Activated naive CD8-positive, alpha-beta T cell treated with anti-CD3 and anti-CD28 coated beads, Interleukin-2, amount 50 U/mL, for 24 hours (primary cell): ENCODE measurements at regions not wholly inside any gene's neighbourhood (a gene's known extent, or its start where the extent isn't known, plus 50 kb on each side); places are given as distances from the start of the nearest gene placed in this dataset.

ENCODE experiments used
- ATAC-seq: fragments of 150-1000 bp; cut with Tn5 transposase; one replicate; pipeline ENCODE4 v1.10.0; 2021
- DNase-seq: peaks from one replicate; pipeline ENCODE4 v3.0.0; 2021
- H3K27ac Mint-ChIP-seq: one replicate; pipeline ENCODE4 v1.8.0; 2021; ENCODE audit warnings: mild to moderate bottlenecking, mixed read lengths
- H3K27me3 Mint-ChIP-seq: one replicate; pipeline ENCODE4 v1.8.0; 2021; ENCODE audit warnings: mixed read lengths
- H3K36me3 Mint-ChIP-seq: one replicate; pipeline ENCODE4 v1.8.0; 2021; ENCODE audit warnings: low read depth, mixed read lengths
- H3K4me1 Mint-ChIP-seq: one replicate; pipeline ENCODE4 v1.8.0; 2021; ENCODE audit warnings: mixed read lengths
- H3K4me3 Mint-ChIP-seq: one replicate; pipeline ENCODE4 v1.8.0; 2021; ENCODE audit warnings: mild to moderate bottlenecking, moderate library complexity, mixed read lengths
- H3K9me3 Mint-ChIP-seq: one replicate; pipeline ENCODE4 v1.8.0; 2021; ENCODE audit warnings: mixed read lengths

GRCh38 chrX:134732152-134732551 lies 64.9 kb downstream of the PABIR2 start:
- Mint-ChIP-seq H3K27me3 (no peaks in the 10 kb centered on the region), H3K4me1 (no peaks in the 10 kb centered on the region), H3K27ac (no peak overlapping the region), H3K4me3 (no peak overlapping the region), H3K36me3 (no peaks in the 10 kb centered on the region), H3K9me3 (no peaks in the 10 kb centered on the region)
- DNase-seq (no peak), ATAC-seq (no peak)

- Mint-ChIP-seq H3K4me3 (no peak overlapping the region), H3K27me3 (peaks cover 2% of the 10 kb centered on the region), H3K27ac (no peak overlapping the region), H3K36me3 (no peaks in the 10 kb centered on the region), H3K9me3 (no peaks in the 10 kb centered on the region), H3K4me1 (no peaks in the 10 kb centered on the region)
- no peak for DNase-seq
- no peak for ATAC-seq
Observed at GRCh38 chrX:134727363-134727762, 69.1 kb upstream of the PLAC1 start.

- peaks cover 2% of the 10 kb centered on the region for H3K27me3 Mint-ChIP-seq
- no peak for DNase-seq
- no peak overlapping the region for H3K27ac Mint-ChIP-seq
- no peaks in the 10 kb centered on the region for H3K4me1 Mint-ChIP-seq
- H3K9me3 Mint-ChIP-seq, result no peaks in the 10 kb centered on the region
- no peak overlapping the region for H3K4me3 Mint-ChIP-seq
- H3K36me3 Mint-ChIP-seq, result no peaks in the 10 kb centered on the region
- ATAC-seq, result no peak
Observed at GRCh38 chrX:134725103-134725690, 66.9 kb upstream of the PLAC1 start.

- H3K4me3 Mint-ChIP-seq, result no peak overlapping the region
- H3K4me1 Mint-ChIP-seq, result peaks cover 24% of the 10 kb centered on the region
- DNase-seq, result no peak
- H3K27ac Mint-ChIP-seq, result no peak overlapping the region
- no peaks in the 10 kb centered on the region for H3K9me3 Mint-ChIP-seq
- no peaks in the 10 kb centered on the region for H3K36me3 Mint-ChIP-seq
- peaks cover 2% of the 10 kb centered on the region for H3K27me3 Mint-ChIP-seq
- ATAC-seq, result no peak
Observed at GRCh38 chrX:134721766-134722532, 63.7 kb upstream of the PLAC1 start.

GRCh38 chrX:134718966-134719317 lies 60.7 kb upstream of the PLAC1 start:
- no peaks in the 10 kb centered on the region for H3K9me3 Mint-ChIP-seq
- H3K36me3 Mint-ChIP-seq, result no peaks in the 10 kb centered on the region
- H3K4me1 Mint-ChIP-seq, result peaks cover 26% of the 10 kb centered on the region
- no peaks in the 10 kb centered on the region for H3K27me3 Mint-ChIP-seq
- peak; percentile 23 for DNase-seq
- H3K27ac Mint-ChIP-seq, result peak overlapping the region; percentile 70
- peak; percentile 62 for ATAC-seq
- no peak overlapping the region for H3K4me3 Mint-ChIP-seq

GRCh38 chrX:134718105-134718965 lies 60.1 kb upstream of the PLAC1 start:
- ATAC-seq (peak; percentile 62), DNase-seq (no peak)
- Mint-ChIP-seq H3K4me1 (peaks cover 26% of the 10 kb centered on the region), H3K27me3 (no peaks in the 10 kb centered on the region), H3K4me3 (no peak overlapping the region), H3K9me3 (no peaks in the 10 kb centered on the region), H3K27ac (peak overlapping the region; percentile 70), H3K36me3 (no peaks in the 10 kb centered on the region)

GRCh38 chrX:134717698-134718097 lies 59.4 kb upstream of the PLAC1 start:
- DNase-seq (no peak), ATAC-seq (peak; percentile 76)
- H3K9me3 Mint-ChIP-seq, result no peaks in the 10 kb centered on the region
- H3K27ac Mint-ChIP-seq, result peak overlapping the region; percentile 68
- peaks cover 26% of the 10 kb centered on the region for H3K4me1 Mint-ChIP-seq
- H3K27me3 Mint-ChIP-seq, result no peaks in the 10 kb centered on the region
- H3K4me3 Mint-ChIP-seq, result no peak overlapping the region
- H3K36me3 Mint-ChIP-seq, result no peaks in the 10 kb centered on the region

GRCh38 chrX:134716620-134717012 lies 58.3 kb upstream of the PLAC1 start:
- no peaks in the 10 kb centered on the region for H3K27me3 Mint-ChIP-seq
- ATAC-seq (no peak), DNase-seq (no peak)
- H3K4me3 Mint-ChIP-seq, result no peak overlapping the region
- no peaks in the 10 kb centered on the region for H3K36me3 Mint-ChIP-seq
- H3K4me1 Mint-ChIP-seq, result peaks cover 28% of the 10 kb centered on the region
- no peaks in the 10 kb centered on the region for H3K9me3 Mint-ChIP-seq
- no peak overlapping the region for H3K27ac Mint-ChIP-seq

GRCh38 chrX:134715930-134716619 lies 57.8 kb upstream of the PLAC1 start:
- H3K27me3 Mint-ChIP-seq, result no peaks in the 10 kb centered on the region
- ATAC-seq, result no peak
- no peak overlapping the region for H3K4me3 Mint-ChIP-seq
- peaks cover 28% of the 10 kb centered on the region for H3K4me1 Mint-ChIP-seq
- no peak overlapping the region for H3K27ac Mint-ChIP-seq
- no peak for DNase-seq
- no peaks in the 10 kb centered on the region for H3K36me3 Mint-ChIP-seq
- H3K9me3 Mint-ChIP-seq, result no peaks in the 10 kb centered on the region

- no peaks in the 10 kb centered on the region for H3K9me3 Mint-ChIP-seq
- H3K27ac Mint-ChIP-seq, result no peak overlapping the region
- no peak overlapping the region for H3K4me3 Mint-ChIP-seq
Observed at GRCh38 chrX:134714633-134715110, 56.4 kb upstream of the PLAC1 start.

GRCh38 chrX:134713618-134714107 lies 55.4 kb upstream of the PLAC1 start:
- H3K4me1 Mint-ChIP-seq, result peaks cover 21% of the 10 kb centered on the region
- ATAC-seq (no peak), DNase-seq (no peak)
- no peaks in the 10 kb centered on the region for H3K9me3 Mint-ChIP-seq
- H3K27me3 Mint-ChIP-seq, result no peaks in the 10 kb centered on the region
- no peak overlapping the region for H3K4me3 Mint-ChIP-seq
- no peaks in the 10 kb centered on the region for H3K36me3 Mint-ChIP-seq
- H3K27ac Mint-ChIP-seq, result no peak overlapping the region

More at GRCh38 chrX:134714633-134715110, 56.4 kb upstream of the PLAC1 start:
- peaks cover 28% of the 10 kb centered on the region for H3K4me1 Mint-ChIP-seq
- no peaks in the 10 kb centered on the region for H3K27me3 Mint-ChIP-seq
- ATAC-seq (no peak), DNase-seq (no peak)
- no peaks in the 10 kb centered on the region for H3K36me3 Mint-ChIP-seq

- H3K36me3 Mint-ChIP-seq, result no peaks in the 10 kb centered on the region
- ATAC-seq, result no peak
- no peaks in the 10 kb centered on the region for H3K9me3 Mint-ChIP-seq
- H3K4me1 Mint-ChIP-seq, result peaks cover 7% of the 10 kb centered on the region
- H3K27ac Mint-ChIP-seq, result no peak overlapping the region
- H3K4me3 Mint-ChIP-seq, result no peak overlapping the region
- no peak for DNase-seq
- no peaks in the 10 kb centered on the region for H3K27me3 Mint-ChIP-seq
Observed at GRCh38 chrX:134712272-134712671, 54.0 kb upstream of the PLAC1 start.

GRCh38 chrX:134711135-134711921 lies 53.1 kb upstream of the PLAC1 start:
- no peaks in the 10 kb centered on the region for H3K9me3 Mint-ChIP-seq
- H3K27ac Mint-ChIP-seq, result no peak overlapping the region
- no peak overlapping the region for H3K4me3 Mint-ChIP-seq
- DNase-seq (no peak), ATAC-seq (no peak)
- peaks cover 2% of the 10 kb centered on the region for H3K4me1 Mint-ChIP-seq
- H3K27me3 Mint-ChIP-seq, result peaks cover 4% of the 10 kb centered on the region
- no peaks in the 10 kb centered on the region for H3K36me3 Mint-ChIP-seq
